GM23338 (cell line): ENCODE measurements at regions not wholly inside any gene's neighbourhood (a gene's known extent, or its start where the extent isn't known, plus 50 kb on each side); places are given as distances from the start of the nearest gene placed in this dataset.

Experiments used
- ATAC-seq: fragments of 200-7000 bp; cut with Tn5 transposase; 3 replicates; pipeline ENCODE4 v1.9.1; 2020
- DNase-seq: peaks from one replicate; pipeline ENCODE4 v3.0.0-alpha.2; 2015; ENCODE audit warnings: low spot score
- H2AFZ ChIP-seq: fragments of 200-600 bp; sonication (generic); 2 replicates; pipeline ENCODE4 v1.8.0; 2016; ENCODE audit warnings: antibody characterized with exemption, mild to moderate bottlenecking, moderate library complexity
- H3F3A ChIP-seq: fragments of 200-600 bp; sonication (generic); replicated peaks from 2 replicates; pipeline ENCODE4 v1.8.0; 2017; ENCODE audit warnings: antibody characterized with exemption, mixed run types, low read depth
- H3K27ac ChIP-seq: fragments of 200-600 bp; sonication (generic); 2 replicates; pipeline ENCODE4 v1.6.1; 2016; ENCODE audit warnings: low read depth
- H3K27me3 ChIP-seq: fragments of 200-600 bp; sonication (generic); 2 replicates; pipeline ENCODE4 v1.8.0; 2016; ENCODE audit warnings: mild to moderate bottlenecking, mixed run types, moderate library complexity; ENCODE audit not compliant: insufficient read depth
- H3K36me3 ChIP-seq: fragments of 200-600 bp; sonication (generic); 2 replicates; pipeline ENCODE4 v1.8.0; 2016; ENCODE audit warnings: mild to moderate bottlenecking; ENCODE audit not compliant: insufficient read depth
- H3K4me1 ChIP-seq: fragments of 200-600 bp; sonication (generic); 2 replicates; pipeline ENCODE4 v1.8.0; 2016; ENCODE audit warnings: mild to moderate bottlenecking, moderate library complexity; ENCODE audit not compliant: insufficient read depth
- H3K4me2 ChIP-seq: fragments of 200-600 bp; sonication (generic); 2 replicates; pipeline ENCODE4 v1.7.1; 2017; ENCODE audit warnings: mixed run types
- H3K4me3 ChIP-seq: fragments of 200-600 bp; sonication (generic); 2 replicates; pipeline ENCODE4 v1.6.1; 2016; ENCODE audit warnings: mixed run types
- H3K79me2 ChIP-seq: fragments of 200-600 bp; sonication (generic); replicated peaks from 2 replicates; pipeline ENCODE4 v1.8.0; 2017; ENCODE audit warnings: mild to moderate bottlenecking; ENCODE audit not compliant: insufficient read depth
- H3K9me2 ChIP-seq: fragments of 200-600 bp; sonication (generic); 2 replicates; pipeline ENCODE4 v1.8.0; 2017; ENCODE audit not compliant: insufficient read depth
- H4K20me1 ChIP-seq: fragments of 200-600 bp; sonication (generic); replicated peaks from 2 replicates; pipeline ENCODE4 v1.8.0; 2017; ENCODE audit warnings: mild to moderate bottlenecking; ENCODE audit not compliant: insufficient read depth
- H3K27ac Mint-ChIP-seq: 2 replicates; pipeline ENCODE4 v1.8.0; 2020; ENCODE audit warnings: inconsistent platforms, mild to moderate bottlenecking, moderate library complexity, mixed read lengths
- H3K27me3 Mint-ChIP-seq: 3 replicates; pipeline ENCODE4 v1.8.0; 2022; ENCODE audit warnings: low read depth, mild to moderate bottlenecking, moderate library complexity, mixed read lengths, inconsistent platforms; ENCODE audit not compliant: insufficient read depth, poor library complexity
- H3K36me3 Mint-ChIP-seq: 3 replicates; pipeline ENCODE4 v1.8.0; 2021; ENCODE audit warnings: low read depth, mild to moderate bottlenecking, inconsistent platforms, moderate library complexity, mixed read lengths
- H3K4me1 Mint-ChIP-seq: 3 replicates; pipeline ENCODE4 v1.8.0; 2020; ENCODE audit warnings: mild to moderate bottlenecking, inconsistent platforms, mixed read lengths
- H3K4me3 Mint-ChIP-seq: 3 replicates; pipeline ENCODE4 v1.8.0; 2021; ENCODE audit warnings: moderate library complexity, mild to moderate bottlenecking, inconsistent platforms, mixed read lengths
- H3K9me3 Mint-ChIP-seq: 3 replicates; pipeline ENCODE4 v1.8.0; 2020; ENCODE audit warnings: moderate library complexity, mild to moderate bottlenecking, inconsistent platforms, mixed read lengths
- CREB1 ChIP-seq: fragments of 250-450 bp; sonication (Bioruptor Pico); IDR thresholded peaks from 2 replicates; pipeline ENCODE4 v1.5.0; 2020; ENCODE audit warnings: low read depth, mild to moderate bottlenecking, moderate library complexity
- CTCF ChIP-seq, 2 experiments: fragments of 200-600 bp in 1 of 2; sonication (generic) in 1 of 2; conservative IDR thresholded peaks; 2 replicates each; pipeline versions ENCODE4 v1.5.1 to v1.6.1; 2016 to 2017; ENCODE audit warnings: antibody characterized with exemption in 2 of 2, low read depth in 2 of 2, mild to moderate bottlenecking in 2 of 2, moderate library complexity in 1 of 2
- ETS1 ChIP-seq: IDR thresholded peaks from 2 replicates; pipeline ENCODE4 v1.6.1; 2016; ENCODE audit warnings: antibody characterized with exemption
- EZH2 ChIP-seq: fragments of 200-600 bp; sonication (generic); IDR thresholded peaks from one replicate; pipeline ENCODE4 v1.8.0; 2017; ENCODE audit warnings: antibody characterized with exemption, mild to moderate bottlenecking, low read depth; ENCODE audit not compliant: unreplicated experiment
- JUNB ChIP-seq: IDR thresholded peaks from one replicate; pipeline ENCODE4 v1.6.1; 2016; ENCODE audit warnings: antibody characterized with exemption; ENCODE audit not compliant: unreplicated experiment
- NANOG ChIP-seq: IDR thresholded peaks from 2 replicates; pipeline ENCODE4 v1.6.1; 2016; ENCODE audit warnings: antibody characterized with exemption, borderline replicate concordance
- POLR2AphosphoS5 ChIP-seq: IDR thresholded peaks from 2 replicates; pipeline ENCODE4 v1.6.1; 2016; ENCODE audit warnings: antibody characterized with exemption, low read depth
- STAT1 ChIP-seq: IDR thresholded peaks from one replicate; pipeline ENCODE4 v1.6.1; 2016; ENCODE audit warnings: antibody characterized with exemption; ENCODE audit not compliant: unreplicated experiment
- ZNF114 ChIP-seq: fragments of 250-450 bp; sonication (Bioruptor Pico); IDR thresholded peaks from 2 replicates; pipeline ENCODE4 v1.5.0; 2020; ENCODE audit warnings: mild to moderate bottlenecking, moderate library complexity
- ZNF331 ChIP-seq: fragments of 250-450 bp; sonication (Bioruptor Pico); IDR thresholded peaks from 2 replicates; pipeline ENCODE4 v1.5.0; 2020; ENCODE audit warnings: low read depth, mild to moderate bottlenecking, moderate library complexity
- TF ChIP-seq, protein P1 (sequence below): IDR thresholded peaks from one replicate; pipeline ENCODE4 v1.6.1; 2018; ENCODE audit warnings: antibody characterized with exemption; ENCODE audit not compliant: unreplicated experiment

- H3K27me3 Mint-ChIP-seq: peaks cover 2% of the 10 kb centered on the region
- H3K27ac Mint-ChIP-seq: no peak overlapping the region
- H3K36me3 ChIP-seq: no peaks in the 10 kb centered on the region
- ATAC-seq (no peak), DNase-seq (no peak)
- TF ChIP-seq ZNF114 (CRISPR knock-in tag): no peak
- TF ChIP-seq CTCF (conservative IDR thresholded peaks at IDR 0.05; ENCODE audit: low read depth in 2 of 2): no peak
- no peak for TF ChIP-seq POLR2AphosphoS5
- no peak overlapping the region for H3K4me3 ChIP-seq
- no peaks in the 10 kb centered on the region for H3K4me1 Mint-ChIP-seq
- no peaks in the 10 kb centered on the region for H4K20me1 ChIP-seq
- H3K4me1 ChIP-seq: no peaks in the 10 kb centered on the region
- no peak overlapping the region for H2AFZ ChIP-seq
- no peaks in the 10 kb centered on the region for H3K79me2 ChIP-seq
- peaks cover 4% of the 10 kb centered on the region; the same call in 1 of the 3 replicates for H3K9me3 Mint-ChIP-seq
- H3F3A ChIP-seq: no peaks in the 10 kb centered on the region
- H3K4me3 Mint-ChIP-seq: no peak overlapping the region
- no peak overlapping the region for H3K4me2 ChIP-seq
- H3K27me3 ChIP-seq: no peaks in the 10 kb centered on the region
- H3K36me3 Mint-ChIP-seq: no peaks in the 10 kb centered on the region
- no peak overlapping the region for H3K27ac ChIP-seq
- H3K9me2 ChIP-seq: no peaks in the 10 kb centered on the region
Observed at GRCh38 chr3:135646873-135647272, 318.7 kb upstream of the PPP2R3A start.

DNA sequence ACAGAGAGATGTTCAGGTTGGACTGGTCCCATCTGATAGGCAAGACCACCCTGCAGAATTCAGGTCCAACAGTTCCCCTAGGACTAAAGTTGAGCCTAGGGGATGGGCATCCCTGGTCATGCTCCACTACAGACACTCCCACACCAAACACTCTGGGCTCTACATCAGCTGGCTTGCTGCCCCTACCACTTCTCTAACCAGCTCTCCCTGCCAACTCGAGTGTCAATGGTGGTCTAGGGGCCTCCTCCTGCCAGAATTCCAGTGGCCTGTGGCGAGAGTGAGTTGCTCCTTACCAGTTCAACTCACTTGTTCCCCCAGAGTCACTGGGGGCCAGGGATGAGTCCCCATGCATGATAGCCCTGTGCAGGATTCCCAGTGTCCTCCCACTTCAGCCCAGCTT is 316.2 kb upstream of the PPP2R3A start:
- H3K4me2 ChIP-seq: no peak overlapping the region
- no peaks in the 10 kb centered on the region for H3K27me3 ChIP-seq
- Mint-ChIP-seq H3K27ac (no peak overlapping the region), H3K27me3 (peaks cover 4% of the 10 kb centered on the region), H3K36me3 (no peaks in the 10 kb centered on the region), H3K4me3 (no peak overlapping the region), H3K4me1 (no peaks in the 10 kb centered on the region), H3K9me3 (peaks cover 4% of the 10 kb centered on the region; the same call in 1 of the 3 replicates)
- H2AFZ ChIP-seq: no peak overlapping the region
- no peak for DNase-seq
- no peaks in the 10 kb centered on the region for H4K20me1 ChIP-seq
- H3K4me3 ChIP-seq: no peak overlapping the region
- H3K27ac ChIP-seq: no peak overlapping the region
- ATAC-seq: no peak
- no peaks in the 10 kb centered on the region for H3K4me1 ChIP-seq
- H3F3A ChIP-seq: no peaks in the 10 kb centered on the region
- no peaks in the 10 kb centered on the region for H3K79me2 ChIP-seq
- 0 out of 2 replicates have a peak, but pooled peaks cover 3% of the 10 kb centered on the region for H3K9me2 ChIP-seq
- H3K36me3 ChIP-seq: no peaks in the 10 kb centered on the region
- TF ChIP-seq CREB1 (CRISPR knock-in tag) (no peak), EZH2 (no peak), STAT1 (no peak), JUNB (no peak), CTCF (conservative IDR thresholded peaks at IDR 0.05; ENCODE audit: low read depth in 2 of 2) (no peak), NANOG (no peak), ETS1 (no peak), POLR2AphosphoS5 (no peak), ZNF331 (CRISPR knock-in tag) (no peak)
- TF ChIP-seq, protein P1, sequence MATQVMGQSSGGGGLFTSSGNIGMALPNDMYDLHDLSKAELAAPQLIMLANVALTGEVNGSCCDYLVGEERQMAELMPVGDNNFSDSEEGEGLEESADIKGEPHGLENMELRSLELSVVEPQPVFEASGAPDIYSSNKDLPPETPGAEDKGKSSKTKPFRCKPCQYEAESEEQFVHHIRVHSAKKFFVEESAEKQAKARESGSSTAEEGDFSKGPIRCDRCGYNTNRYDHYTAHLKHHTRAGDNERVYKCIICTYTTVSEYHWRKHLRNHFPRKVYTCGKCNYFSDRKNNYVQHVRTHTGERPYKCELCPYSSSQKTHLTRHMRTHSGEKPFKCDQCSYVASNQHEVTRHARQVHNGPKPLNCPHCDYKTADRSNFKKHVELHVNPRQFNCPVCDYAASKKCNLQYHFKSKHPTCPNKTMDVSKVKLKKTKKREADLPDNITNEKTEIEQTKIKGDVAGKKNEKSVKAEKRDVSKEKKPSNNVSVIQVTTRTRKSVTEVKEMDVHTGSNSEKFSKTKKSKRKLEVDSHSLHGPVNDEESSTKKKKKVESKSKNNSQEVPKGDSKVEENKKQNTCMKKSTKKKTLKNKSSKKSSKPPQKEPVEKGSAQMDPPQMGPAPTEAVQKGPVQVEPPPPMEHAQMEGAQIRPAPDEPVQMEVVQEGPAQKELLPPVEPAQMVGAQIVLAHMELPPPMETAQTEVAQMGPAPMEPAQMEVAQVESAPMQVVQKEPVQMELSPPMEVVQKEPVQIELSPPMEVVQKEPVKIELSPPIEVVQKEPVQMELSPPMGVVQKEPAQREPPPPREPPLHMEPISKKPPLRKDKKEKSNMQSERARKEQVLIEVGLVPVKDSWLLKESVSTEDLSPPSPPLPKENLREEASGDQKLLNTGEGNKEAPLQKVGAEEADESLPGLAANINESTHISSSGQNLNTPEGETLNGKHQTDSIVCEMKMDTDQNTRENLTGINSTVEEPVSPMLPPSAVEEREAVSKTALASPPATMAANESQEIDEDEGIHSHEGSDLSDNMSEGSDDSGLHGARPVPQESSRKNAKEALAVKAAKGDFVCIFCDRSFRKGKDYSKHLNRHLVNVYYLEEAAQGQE: no peak
